NCI-H526 treated with DMSO at 0.1 percent for 48 hours (cell line): ENCODE measurements at regions not wholly inside any gene's neighbourhood (a gene's known extent, or its start where the extent isn't known, plus 50 kb on each side); places are given as distances from the start of the nearest gene placed in this dataset.

ENCODE experiments used
- DNase-seq: peaks from one replicate; lab custom pipeline; 2025; lab: John Stamatoyannopoulos, UW

DNA sequence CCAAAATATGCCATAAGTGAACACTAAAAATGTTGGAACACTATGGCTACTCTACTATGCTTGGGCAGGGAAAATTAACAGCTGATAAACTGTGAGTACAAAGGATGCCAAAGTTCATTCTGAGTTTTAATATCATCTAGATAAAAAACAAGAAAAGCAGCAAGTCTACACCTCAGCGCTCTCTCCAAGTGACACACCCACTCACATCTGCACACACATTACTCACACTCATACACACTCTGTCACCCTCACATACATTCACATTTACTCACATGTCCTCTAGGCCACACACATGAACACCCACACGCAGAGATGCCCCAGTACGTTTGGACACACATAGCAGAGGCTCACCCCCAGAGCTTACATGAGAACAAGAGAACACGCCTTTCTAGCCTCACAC is 87.3 kb upstream of the RAB4A start:
- no peak for DNase-seq

GRCh38 chr1:229184066-229184465 is 86.8 kb upstream of the RAB4A start:
- DNase-seq = no peak

DNA sequence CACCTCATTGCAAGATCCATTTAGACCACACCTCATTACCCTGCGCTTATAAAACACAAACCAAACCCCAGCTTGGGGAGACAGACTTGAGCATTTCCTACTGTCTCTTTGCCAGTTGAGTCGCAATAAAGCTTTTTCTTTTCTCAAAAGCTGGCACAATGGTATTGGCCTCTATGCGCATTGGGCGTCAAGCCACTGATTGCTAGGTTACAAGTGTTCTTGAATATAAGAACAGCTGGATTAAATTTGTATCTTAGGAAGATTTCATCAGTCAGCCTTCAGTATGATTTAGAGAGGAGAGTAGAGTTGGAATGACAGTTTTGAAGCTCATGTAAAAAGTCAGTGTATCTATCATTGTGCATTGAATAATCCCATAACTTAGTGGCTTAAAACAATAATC is 84.9 kb upstream of the RAB4A start:
- no peak for DNase-seq

- no peak for DNase-seq
Observed at GRCh38 chr1:229186373-229187056, 84.4 kb upstream of the RAB4A start.

DNA sequence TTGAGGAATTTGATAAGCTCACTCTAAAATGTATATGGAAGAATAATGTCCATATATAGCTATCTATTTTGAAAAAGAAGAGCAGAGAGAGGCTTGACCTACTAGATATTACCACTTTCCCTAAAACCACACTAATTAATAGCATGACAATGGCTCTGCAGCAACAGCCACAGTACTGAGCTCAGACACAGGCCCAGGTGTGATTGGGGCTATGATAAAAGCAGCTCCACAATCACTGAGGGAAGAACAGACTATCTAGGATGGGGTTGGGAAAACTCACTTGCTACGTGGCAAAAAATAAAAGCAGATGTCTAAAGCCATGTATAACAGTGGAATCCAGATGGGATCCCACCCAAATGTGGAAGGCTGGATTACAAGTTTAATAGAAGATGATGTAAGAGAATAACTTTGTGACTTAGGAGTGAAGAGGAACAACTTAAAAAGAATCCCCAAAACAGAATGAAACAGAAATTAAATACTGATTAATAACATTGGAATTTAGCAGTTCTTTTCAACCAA is 80.8 kb upstream of the RAB4A start:
- no peak for DNase-seq

DNA sequence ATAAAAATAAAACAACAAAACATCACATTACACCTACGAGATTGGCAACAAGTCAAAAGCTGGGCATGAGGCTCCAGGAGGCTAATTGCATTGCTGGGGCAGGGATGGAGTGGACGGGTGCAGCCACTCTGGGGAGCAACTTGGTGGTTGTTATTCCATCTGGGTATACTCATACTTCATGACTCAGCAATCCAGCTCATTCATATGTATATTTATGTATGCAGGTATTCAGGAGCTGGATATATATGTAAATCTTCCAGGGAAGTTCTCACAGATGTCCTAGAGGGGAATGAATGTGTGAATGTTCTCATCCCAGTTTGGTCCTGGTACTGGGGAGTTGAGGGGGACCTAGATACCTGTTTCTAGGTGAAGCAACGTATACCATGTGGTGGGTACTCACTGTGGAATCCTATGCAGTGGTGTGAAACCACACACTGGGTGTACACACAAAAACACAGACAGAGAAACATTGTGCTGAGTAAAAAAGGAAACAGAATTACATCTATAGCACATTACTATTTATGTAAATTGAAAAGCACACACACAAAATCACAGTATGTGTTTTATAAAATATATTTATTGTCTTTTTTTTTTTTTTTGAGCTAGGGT is 79.7 kb upstream of the RAB4A start:
- DNase-seq = peak; percentile 49

GRCh38 chr1:229192031-229192430 is 78.9 kb upstream of the RAB4A start:
- no peak for DNase-seq

DNA sequence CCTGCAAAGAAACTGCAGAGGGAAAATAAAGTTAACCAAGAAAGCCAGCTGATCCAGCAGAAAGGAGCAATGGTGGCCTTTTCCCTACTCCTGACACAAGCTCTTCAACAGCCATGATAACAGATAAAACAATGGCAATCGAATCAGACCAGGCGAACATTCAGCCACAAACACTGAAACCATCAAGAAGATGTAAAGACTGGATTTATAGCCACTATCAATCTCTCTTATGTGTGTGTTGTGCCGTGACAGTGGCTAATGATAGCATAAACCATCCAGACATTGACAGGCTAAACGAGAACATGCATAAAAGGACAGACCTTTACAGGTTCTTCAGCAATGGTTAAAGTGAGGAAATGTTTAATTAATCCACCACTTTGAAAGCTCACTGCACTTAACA is 78.1 kb upstream of the RAB4A start:
- DNase-seq = no peak

- DNase-seq = no peak
Observed at GRCh38 chr1:229194096-229194495, 76.8 kb upstream of the RAB4A start.

DNA sequence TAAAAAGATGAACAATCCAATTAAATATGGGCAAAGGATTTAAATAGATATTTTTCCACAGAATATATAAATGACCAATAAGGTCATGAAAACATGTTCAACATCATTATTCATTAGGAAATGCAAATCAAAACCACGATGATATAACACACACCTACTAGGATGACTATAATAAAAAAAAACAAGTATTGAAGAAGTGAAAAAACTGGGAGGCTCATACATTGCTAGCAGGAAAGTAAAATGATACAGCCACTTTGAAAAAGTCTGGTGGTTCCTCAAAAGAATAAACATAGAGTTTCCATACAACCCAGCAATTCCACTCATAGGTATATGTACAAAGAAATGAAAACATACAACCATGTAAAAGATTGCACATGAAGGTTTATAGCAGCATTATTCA is 75.7 kb upstream of the RAB4A start:
- no peak for DNase-seq

DNA sequence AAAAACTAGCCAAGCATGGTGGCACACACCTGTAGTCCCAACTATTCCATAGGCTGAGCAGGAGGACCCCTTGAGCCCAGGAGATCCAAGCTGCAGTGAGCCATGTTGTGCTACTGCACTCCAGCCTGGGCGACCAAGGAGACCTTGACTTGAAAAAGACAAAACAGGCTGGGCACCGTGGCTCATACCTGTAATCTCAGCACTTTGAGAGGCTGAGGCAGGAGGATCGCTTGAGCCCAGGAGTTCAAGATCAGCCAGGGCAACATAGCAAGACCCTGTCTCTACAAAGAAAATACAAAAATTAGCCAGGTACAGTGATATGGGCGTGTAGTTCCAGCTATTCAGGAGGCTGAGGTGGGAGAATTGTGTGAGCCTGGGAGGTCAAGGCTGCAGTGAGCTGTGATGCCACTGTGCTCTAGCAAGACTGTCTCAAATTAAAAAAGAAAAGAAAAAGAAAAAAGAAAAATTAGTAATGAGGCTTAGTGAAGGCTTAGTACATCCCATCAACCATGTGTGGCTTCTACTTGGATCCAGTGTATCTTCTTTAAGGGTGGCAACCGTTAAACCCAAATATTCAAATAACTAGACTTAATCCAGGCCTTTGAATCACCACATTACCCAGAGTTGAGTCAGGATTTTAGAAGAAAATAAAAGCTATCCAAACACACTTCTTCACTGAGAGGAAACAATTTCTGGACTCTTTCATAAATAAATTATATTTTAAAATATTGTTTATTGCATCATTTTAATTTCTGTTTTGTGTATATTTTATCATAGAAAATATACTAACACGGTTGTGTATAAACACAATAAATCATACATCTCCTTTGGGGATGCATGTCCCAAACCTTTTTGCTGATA is 74.3 kb upstream of the RAB4A start:
- DNase-seq = no peak

- DNase-seq = no peak
Observed at GRCh38 chr1:229197265-229197585, 73.7 kb upstream of the RAB4A start.

GRCh38 chr1:229199261-229200243 is 71.4 kb upstream of the RAB4A start:
- no peak for DNase-seq

DNA sequence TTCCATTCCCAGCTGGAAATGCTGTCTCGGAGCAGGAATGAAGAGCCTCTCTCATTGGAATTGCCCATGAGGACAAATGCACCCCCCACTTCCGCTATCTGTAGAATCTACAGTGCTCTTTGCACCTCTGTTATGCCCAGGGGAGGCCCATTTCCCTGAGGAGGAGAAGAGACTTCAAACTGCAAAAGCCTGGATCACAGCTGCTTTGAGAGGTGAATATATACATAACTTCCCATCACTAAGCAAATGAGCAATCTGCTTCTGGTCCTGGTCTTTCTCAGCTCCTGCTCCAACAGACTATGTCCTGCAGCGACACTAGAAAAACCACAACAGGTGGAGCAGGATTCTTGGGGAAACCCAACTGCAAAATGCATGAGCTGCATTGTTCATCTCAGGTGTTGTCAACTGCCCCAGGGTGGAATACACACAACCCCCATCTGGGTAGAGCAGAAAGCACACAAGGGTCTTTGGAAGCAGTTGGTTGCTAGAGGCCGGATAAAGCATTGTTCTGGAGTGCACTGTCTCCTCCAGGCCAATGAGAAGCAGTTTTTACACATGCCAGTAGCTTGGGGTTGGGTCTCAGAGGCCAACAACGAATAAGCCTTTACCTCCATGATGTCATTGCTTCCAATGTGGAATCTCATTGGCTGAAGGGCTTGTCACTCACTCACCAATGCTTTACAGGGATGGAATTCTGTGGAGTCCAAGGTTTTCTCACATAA is 67.7 kb upstream of the RAB4A start:
- peak; percentile 47 for DNase-seq

DNA sequence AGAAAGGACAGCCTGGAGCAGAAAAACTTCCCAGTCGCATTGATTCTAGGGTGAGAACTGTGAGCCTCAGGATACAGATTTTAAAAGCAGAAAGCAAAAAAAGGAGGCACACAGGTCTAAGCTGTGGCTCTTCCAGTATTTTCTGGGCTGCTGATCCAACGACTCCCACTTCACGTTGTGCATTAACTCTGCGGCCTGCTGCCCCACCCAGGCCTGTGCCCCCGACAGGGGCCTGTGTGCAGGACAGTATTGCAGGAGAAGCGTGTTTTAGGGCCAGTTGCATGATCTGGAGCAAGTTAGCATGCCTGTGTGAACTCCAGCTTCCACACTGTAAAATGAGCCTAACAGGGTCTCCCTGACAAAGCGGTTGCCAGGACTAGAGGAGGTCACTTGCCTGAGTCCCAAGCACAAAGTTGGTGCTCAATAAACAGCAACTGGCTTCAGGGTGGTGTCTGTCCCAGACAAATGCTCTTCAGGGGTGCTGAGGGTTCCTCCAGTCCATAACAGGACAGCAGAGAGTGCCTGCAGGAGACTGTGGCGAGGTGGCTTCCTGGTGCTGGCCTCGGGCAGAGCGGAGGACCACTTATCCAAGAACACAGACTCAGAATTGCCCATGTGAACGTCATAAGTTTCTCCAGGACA is 66.8 kb upstream of the RAB4A start:
- no peak for DNase-seq

DNA sequence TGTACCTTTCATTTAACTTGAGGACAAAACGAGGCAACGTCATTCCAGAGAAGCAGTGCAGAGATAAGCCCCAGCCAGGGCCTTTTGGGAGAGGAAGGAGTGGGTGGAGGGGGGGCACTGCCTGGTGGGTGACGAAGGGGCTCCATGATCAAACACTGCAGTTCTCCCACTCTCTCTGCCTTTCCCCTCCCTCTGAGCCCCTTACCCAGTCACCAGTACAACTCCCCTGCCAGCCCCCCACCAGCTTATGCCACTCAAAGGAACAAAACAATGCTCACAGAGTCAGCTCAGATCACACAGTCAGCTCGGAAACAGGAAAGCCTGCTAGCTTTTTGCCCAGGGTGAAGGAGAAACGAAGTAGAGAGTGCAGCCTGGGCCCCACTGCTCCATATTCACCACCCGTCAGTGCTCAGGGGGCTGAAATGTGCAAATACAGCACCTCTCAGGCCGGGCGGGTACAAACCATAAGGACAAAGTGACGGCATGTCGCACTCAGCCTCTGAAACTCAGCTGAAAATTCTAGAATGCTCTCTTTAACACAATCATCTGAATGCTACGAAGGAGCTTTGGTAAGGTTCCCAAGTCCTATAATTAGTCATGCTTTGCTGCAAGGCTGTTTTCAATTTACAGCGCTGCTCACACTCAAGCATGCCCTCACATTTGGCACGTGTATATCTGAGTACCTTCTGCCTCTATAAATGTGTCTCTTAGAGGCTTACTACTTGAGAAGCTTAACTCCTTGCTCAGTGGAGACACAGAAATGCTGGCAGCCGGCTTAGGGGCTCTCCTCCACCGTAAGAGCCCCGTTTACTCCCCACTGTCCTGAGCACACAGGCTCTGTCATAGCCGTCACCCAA is 65.8 kb upstream of the RAB4A start:
- no peak for DNase-seq

DNA sequence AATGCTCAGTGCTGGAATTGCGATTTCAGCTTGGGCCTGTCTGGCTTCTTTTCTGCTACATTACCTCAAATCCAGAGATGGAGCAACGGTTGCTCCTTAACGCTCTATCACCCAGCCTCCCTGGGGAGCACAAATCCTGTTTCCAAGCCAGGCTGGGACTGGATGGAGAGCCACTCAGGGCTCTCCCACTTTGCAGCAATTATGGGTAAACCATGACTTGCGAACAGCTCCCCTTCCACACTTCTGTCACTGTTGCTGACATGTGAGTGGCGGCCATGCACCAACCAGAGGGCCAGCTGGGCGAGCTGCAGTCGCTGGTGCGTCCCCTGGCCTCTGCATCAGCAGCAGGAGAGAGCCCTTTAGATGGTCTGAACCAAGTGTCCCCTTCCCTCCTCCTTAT is 65.1 kb upstream of the RAB4A start:
- no peak for DNase-seq

DNA sequence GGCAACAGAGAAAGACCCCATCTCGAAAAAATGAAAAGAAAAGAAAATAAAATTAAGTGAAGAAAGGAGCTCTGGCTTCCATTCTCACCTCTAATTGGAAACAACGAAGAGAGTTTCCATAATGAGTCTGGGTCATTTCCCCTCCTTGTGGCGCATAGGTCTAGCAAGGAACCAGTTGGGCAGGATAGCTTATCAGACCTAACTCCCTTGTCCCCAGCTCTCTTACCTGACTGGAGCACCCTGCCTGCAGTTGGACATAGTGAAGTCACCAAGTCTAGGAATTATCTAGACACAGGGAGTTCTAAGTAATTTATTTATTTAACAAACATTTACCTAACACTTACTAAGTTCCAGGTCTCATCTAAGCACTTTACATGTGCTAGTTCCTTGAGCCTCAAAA is 63.0 kb upstream of the RAB4A start:
- no peak for DNase-seq

GRCh38 chr1:229208481-229208880 is 62.4 kb upstream of the RAB4A start:
- DNase-seq = no peak

- DNase-seq = no peak
Observed at GRCh38 chr1:229209386-229209785, 61.5 kb upstream of the RAB4A start.
